NCI-H128 (cell line): ENCODE measurements at regions not wholly inside any gene's neighbourhood (a gene's known extent, or its start where the extent isn't known, plus 50 kb on each side); places are given as distances from the start of the nearest gene placed in this dataset.
"Not testable (repeated sequence)": the region's sequence is repeated elsewhere in the genome, so short reads cannot be mapped to it uniquely, and the experiment has no call there.

ENCODE experiments used
- DNase-seq: peaks from one replicate; lab custom pipeline; 2025; ENCODE audit not compliant: unreplicated experiment; lab: John Stamatoyannopoulos, UW

- DNase-seq, result no peak
Observed at GRCh38 chr2:147614471-147614870, 230.4 kb upstream of the ACVR2A start.

DNA sequence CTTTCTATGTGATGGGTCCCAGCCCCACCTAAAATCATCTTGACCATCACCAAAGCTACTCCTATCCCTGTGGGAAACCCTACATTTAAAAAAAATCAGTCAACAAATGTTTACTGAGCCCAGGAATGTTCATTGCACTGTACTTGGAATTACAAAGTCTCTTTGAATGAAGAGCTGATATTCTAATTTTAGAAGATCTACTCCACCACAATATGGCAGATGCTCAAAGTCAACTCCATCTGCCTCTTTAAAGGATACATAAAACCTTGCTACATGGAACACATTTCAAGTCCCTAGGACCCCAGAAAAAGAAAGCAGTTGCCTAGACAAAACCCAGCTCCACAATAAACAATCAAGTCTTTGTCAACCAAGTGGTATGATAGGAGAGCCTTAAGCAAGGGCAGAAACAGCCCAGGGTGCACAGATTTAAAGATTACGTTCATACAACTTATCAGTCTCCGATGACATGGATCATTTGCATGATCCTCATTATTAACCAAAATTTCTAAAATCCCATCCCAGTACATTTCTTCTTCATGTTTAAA, 234.3 kb upstream of the ACVR2A start:
- DNase-seq, result no peak

DNA sequence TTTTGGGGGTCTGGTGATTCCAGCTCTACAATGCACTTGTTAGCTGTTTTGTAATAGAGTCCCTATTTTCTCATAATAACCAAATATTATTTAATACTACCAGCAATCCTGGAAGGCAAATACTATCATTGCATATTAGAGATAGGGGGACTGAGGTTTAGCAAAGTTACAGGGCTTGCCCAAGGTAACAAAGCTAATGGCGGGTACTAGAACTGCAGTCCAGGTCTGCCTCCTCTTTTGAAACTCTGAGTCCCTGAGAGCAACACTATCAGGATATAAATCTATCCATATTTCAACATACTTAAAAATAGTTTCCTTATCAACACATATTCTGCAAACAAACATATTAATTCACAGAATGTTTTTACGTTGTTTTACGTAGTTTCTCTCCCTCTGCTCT, 235.5 kb upstream of the ACVR2A start:
- DNase-seq, result no peak

DNA sequence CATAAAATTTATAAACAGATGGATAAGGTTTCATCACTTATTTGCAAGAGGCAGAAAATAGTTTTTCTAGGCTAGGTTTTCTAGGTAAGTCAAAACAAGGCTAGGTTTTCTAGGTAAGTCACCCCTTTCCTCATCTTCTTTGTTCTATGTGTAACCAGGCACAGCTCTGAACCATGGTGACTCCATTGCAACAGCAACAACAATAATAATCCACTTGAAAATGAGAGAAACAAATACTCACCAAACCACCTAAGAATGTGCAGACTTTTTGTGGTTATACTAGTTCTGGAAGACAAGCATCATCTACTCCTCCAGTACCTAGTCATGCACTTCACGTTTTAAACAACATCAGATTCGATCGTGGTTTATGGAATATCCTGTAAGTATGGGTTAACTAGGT, 237.4 kb upstream of the ACVR2A start:
- no peak for DNase-seq

DNA sequence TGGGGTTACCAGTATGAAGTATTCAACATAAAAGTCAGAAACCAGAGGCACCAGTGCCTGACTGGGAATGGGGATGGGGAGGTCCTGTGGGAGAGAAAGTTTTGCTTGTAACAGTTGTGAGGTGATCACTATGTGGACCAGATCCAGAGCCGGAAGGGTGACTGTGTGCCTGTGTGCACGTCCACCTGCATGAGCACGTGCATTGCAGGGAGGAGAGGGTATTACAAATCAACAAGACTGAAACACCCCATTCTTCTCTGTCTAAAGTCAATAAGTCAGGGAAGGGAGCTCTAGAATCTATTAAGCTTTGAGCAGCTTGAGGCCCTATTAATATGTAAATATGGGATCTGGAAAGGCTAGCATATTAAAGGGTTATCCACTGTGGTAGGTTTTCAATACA, 241.0 kb upstream of the ACVR2A start:
- DNase-seq, result no peak

DNA sequence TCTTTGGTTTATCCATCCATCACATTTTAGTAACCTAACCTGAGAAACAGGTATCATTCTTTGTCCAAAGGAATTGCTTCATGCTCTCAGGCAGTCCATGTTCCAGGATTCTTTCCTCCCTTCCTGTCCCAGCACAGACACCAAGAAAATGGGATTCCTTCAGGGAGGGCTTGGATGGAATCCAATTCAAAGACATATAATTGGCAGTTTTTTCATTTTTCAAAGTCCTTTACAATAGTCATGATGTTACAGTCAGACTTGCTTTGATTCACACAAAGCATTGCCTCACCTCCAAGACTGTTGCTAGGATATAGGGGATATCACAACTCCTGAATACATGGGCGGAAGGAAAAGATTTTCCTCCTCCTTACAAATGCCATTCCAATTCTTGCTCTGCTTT, 241.4 kb upstream of the ACVR2A start:
- DNase-seq, result no peak

DNA sequence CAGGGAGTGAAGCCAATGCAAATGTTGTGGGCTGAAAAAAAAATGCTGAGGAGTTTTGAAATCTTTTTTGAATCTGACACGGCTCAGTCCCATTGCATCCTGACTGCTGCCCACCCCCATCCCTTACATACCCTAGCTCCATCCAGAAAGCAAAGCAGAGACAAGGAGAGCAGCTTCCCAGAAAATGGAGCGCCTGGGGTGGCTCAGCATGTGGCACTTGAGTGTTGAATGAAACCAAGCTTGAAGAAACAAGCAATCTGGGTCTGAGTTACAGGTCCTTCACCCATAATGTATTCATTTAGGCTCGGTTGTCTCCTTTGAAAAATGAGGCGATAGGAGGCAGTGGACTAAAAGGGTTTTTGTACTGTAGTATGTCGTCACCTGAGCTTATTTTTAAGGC, 244.2 kb upstream of the ACVR2A start:
- no peak for DNase-seq

DNA sequence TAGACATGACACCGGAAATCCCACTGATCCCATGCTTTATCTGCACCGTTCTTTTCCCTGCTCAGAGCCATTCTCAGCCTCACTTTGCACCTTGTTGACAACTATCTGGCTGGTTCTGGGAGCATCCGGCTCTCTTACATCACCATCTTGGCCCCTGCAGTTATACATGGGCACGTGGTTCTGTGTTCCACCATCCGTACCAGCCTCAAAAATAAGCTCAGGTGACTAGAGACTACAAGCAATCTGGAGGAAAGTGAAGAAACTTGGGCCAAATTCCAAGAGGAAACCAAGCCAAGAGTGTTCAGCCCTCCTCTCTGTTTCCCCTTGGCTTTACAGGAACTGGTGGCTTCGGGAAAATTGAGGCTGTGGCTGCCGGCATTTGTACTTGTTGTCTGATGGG, 244.6 kb upstream of the ACVR2A start:
- no peak for DNase-seq

DNA sequence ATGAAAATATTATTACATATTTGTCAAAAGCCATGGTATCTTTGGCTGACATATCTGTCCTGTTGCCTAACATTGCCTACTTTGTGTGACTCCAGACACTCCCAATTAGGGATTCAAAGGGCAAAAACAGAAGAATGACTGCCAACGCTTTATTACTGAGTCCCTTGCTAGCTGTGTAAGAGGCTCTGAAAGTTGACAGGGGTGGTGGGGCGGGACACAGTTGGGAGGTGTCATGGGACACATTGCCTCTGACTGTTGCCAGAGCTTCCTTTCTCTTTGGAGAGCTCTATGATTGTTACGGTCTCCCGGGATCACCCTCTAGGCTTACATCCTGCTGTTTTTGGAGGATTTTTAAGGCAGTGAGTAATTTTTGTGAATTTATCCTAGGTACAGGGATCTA, 249.6 kb upstream of the ACVR2A start:
- DNase-seq, result no peak

- no peak for DNase-seq
Observed at GRCh38 chr2:147594038-147594437, 250.8 kb upstream of the ACVR2A start.

- DNase-seq, result not testable (repeated sequence)
Observed at GRCh38 chr2:147592784-147593183, 252.0 kb upstream of the ACVR2A start.

DNA sequence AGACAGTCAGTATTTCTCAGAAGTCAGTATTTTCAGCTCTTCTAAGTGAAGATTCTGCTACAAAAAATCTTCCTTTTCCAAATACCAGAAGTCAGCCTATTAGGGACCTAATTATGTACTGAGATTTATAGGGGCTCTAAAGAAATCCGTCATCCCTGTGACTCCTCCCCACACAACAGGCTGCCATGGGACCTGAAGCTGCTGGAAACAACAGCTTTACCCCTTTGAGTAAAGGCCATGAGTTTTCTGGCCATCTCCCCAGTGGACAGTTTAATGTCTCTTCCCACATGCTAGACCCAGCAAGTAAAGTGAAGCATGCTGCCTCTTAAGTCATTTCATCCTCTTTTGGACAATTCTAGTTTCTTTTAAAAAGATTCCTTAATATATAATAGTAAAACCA, 255.7 kb upstream of the ACVR2A start:
- no peak for DNase-seq

GRCh38 chr2:147588191-147588590, 256.6 kb upstream of the ACVR2A start:
- DNase-seq, result no peak

GRCh38 chr2:147578529-147578928, 266.3 kb upstream of the ACVR2A start:
- DNase-seq, result no peak

DNA sequence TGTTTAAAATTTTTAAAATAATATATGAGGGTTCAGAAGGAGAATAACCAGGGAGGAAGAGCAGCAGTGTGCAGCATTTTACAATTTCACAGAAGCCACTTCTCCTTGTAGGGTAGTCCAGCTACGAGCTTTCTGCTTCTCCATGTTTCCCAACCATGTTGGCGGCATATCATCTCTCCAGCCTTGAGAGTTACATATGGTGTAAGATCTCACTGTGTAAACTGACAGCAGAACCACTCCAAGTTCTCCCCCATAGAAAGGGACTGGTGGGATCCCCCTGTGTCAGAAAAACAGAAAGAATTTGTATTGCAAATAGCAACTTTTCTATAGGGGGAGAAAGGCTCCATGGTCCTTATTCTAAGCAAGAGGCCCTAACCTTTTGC, 266.8 kb upstream of the ACVR2A start:
- DNase-seq, result no peak

GRCh38 chr2:147577323-147577997, 267.4 kb upstream of the ACVR2A start:
- no peak for DNase-seq

- DNase-seq, result no peak
Observed at GRCh38 chr2:147575106-147575505, 269.7 kb upstream of the ACVR2A start.

GRCh38 chr2:147572622-147573021, 272.2 kb upstream of the ACVR2A start:
- DNase-seq, result no peak

DNA sequence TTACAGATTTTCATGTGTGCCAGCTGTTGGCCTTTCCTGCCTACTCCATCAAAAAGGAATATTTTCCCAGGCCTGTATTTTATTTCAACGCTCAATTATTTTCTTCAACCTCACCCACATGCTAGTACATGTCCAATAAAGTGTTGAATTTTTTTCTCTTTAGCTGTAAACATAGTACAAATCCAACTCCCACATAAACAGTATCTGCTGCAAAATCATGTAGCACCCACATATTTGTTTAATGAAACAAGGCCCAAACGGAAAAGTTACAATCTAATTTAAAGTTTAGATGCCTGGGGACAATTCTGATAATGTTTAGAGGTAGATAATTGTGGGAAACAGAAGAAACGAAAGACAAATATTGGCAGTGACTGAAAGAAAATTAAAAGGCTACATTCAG, 275.4 kb upstream of the ACVR2A start:
- no peak for DNase-seq

- DNase-seq, result no peak
Observed at GRCh38 chr2:147568109-147568508, 276.7 kb upstream of the ACVR2A start.

DNA sequence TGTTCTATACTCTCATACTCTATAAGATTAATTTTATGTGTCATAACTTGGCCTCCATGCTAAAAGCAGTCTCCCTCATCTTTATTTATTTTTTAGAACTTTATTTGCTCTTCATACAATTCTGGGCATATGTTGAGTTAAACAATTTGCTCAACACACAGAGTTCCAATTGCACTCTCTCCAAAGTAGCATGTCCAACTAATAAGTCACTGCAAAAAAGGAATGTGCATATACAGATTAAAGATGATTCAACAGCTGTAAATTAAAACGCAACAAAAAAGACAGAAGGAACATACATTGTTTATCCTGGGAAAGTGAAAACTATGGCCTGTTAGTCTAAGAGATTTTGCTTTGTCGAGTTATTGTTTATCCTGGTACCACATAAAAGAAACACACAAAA, 277.7 kb upstream of the ACVR2A start:
- no peak for DNase-seq

- no peak for DNase-seq
Observed at GRCh38 chr2:147560810-147561535, 283.9 kb upstream of the ACVR2A start.
